GM21825 (cell line): ENCODE measurements at regions not wholly inside any gene's neighbourhood (a gene's known extent, or its start where the extent isn't known, plus 50 kb on each side); places are given as distances from the start of the nearest gene placed in this dataset.

Experiments used
- ATAC-seq: cut with Tn5 transposase; IDR thresholded peaks from one replicate; pipeline ENCODE4 v1.9.1; 2021; ENCODE audit warnings: mild to moderate bottlenecking, moderate library complexity; ENCODE audit not compliant: unreplicated experiment

- no peak for ATAC-seq
These were observed 609.5 kb upstream of the ARID1B start for GRCh38 chr6:156167625-156168071.

GRCh38 chr6:156167016-156167624 lies 610.1 kb upstream of the ARID1B start:
- no peak for ATAC-seq

- no peak for ATAC-seq
These were observed 611.1 kb upstream of the ARID1B start for GRCh38 chr6:156166093-156166492.

GRCh38 chr6:156164701-156165452 lies 612.3 kb upstream of the ARID1B start:
- no peak for ATAC-seq

GRCh38 chr6:156163311-156163710 lies 613.9 kb upstream of the ARID1B start:
- ATAC-seq = no peak

- ATAC-seq = no peak
These were observed 615.7 kb upstream of the ARID1B start for GRCh38 chr6:156161471-156161870.

GRCh38 chr6:156160795-156161165 lies 616.4 kb upstream of the ARID1B start:
- no peak for ATAC-seq

- ATAC-seq = no peak
These were observed 617.0 kb upstream of the ARID1B start for GRCh38 chr6:156160007-156160794.

- ATAC-seq = no peak
These were observed 622.3 kb upstream of the ARID1B start for GRCh38 chr6:156154896-156155295.

GRCh38 chr6:156150391-156150790 lies 626.8 kb upstream of the ARID1B start:
- ATAC-seq = no peak

- ATAC-seq = no peak
These were observed 630.3 kb upstream of the ARID1B start for GRCh38 chr6:156146891-156147290.

GRCh38 chr6:156131221-156131903 lies 645.8 kb upstream of the ARID1B start:
- peak; percentile 94 for ATAC-seq

- no peak for ATAC-seq
These were observed 650.6 kb upstream of the ARID1B start for GRCh38 chr6:156126535-156126934.

GRCh38 chr6:156125844-156126243 lies 651.3 kb upstream of the ARID1B start:
- ATAC-seq = no peak

GRCh38 chr6:156123731-156124130 lies 653.4 kb upstream of the ARID1B start:
- no peak for ATAC-seq

GRCh38 chr6:156121973-156122372 lies 655.2 kb upstream of the ARID1B start:
- ATAC-seq = no peak

- ATAC-seq = no peak
These were observed 658.9 kb upstream of the NOX3 start for GRCh38 chr6:156114541-156114940.

- no peak for ATAC-seq
These were observed 658.0 kb upstream of the NOX3 start for GRCh38 chr6:156113631-156114030.

- no peak for ATAC-seq
These were observed 656.3 kb upstream of the NOX3 start for GRCh38 chr6:156111913-156112312.

GRCh38 chr6:156110249-156110648 lies 654.6 kb upstream of the NOX3 start:
- ATAC-seq = no peak

GRCh38 chr6:156109713-156110112 lies 654.1 kb upstream of the NOX3 start:
- ATAC-seq = no peak
